NCI-H345 (cell line): ENCODE measurements at regions not wholly inside any gene's neighbourhood (a gene's known extent, or its start where the extent isn't known, plus 50 kb on each side); places are given as distances from the start of the nearest gene placed in this dataset.

ENCODE experiments used
- DNase-seq: peaks from one replicate; lab custom pipeline; 2025; lab: John Stamatoyannopoulos, UW

GRCh38 chr3:158970006-158970405 lies 168.2 kb downstream of the MFSD1 start:
- peak; percentile 4 for DNase-seq

- DNase-seq, result no peak
Measured at GRCh38 chr3:158974904-158975303, 173.1 kb downstream of the MFSD1 start.

- DNase-seq, result no peak
Measured at GRCh38 chr3:158976966-158977365, 175.1 kb downstream of the MFSD1 start.

- DNase-seq, result peak; percentile 1
Measured at GRCh38 chr3:158977497-158977896, 175.6 kb downstream of the MFSD1 start.

GRCh38 chr3:158983216-158984099 lies 181.6 kb downstream of the MFSD1 start:
- DNase-seq, result no peak

GRCh38 chr3:158991146-158991705 lies 189.4 kb downstream of the MFSD1 start:
- DNase-seq, result peak; percentile 82

GRCh38 chr3:158992463-158992862 lies 190.6 kb downstream of the MFSD1 start:
- no peak for DNase-seq

GRCh38 chr3:158994386-158994785 lies 192.5 kb downstream of the MFSD1 start:
- DNase-seq, result no peak

GRCh38 chr3:159001711-159002110 lies 199.9 kb downstream of the MFSD1 start:
- no peak for DNase-seq

- DNase-seq, result no peak
Measured at GRCh38 chr3:159005137-159005536, 203.3 kb downstream of the MFSD1 start.

- no peak for DNase-seq
Measured at GRCh38 chr3:159007331-159007730, 205.5 kb downstream of the MFSD1 start.

GRCh38 chr3:159008401-159008800 lies 206.5 kb downstream of the MFSD1 start:
- DNase-seq, result no peak

- DNase-seq, result no peak
Measured at GRCh38 chr3:159018341-159018740, 216.5 kb downstream of the MFSD1 start.

- no peak for DNase-seq
Measured at GRCh38 chr3:159025733-159026132, 223.9 kb downstream of the MFSD1 start.

GRCh38 chr3:159026510-159026909 lies 224.7 kb downstream of the MFSD1 start:
- no peak for DNase-seq

GRCh38 chr3:159028706-159029105 lies 226.9 kb downstream of the MFSD1 start:
- DNase-seq, result no peak

- no peak for DNase-seq
Measured at GRCh38 chr3:159029306-159030026, 227.6 kb downstream of the MFSD1 start.

GRCh38 chr3:159030138-159030670 lies 228.3 kb downstream of the MFSD1 start:
- peak; percentile 52 for DNase-seq

- DNase-seq, result no peak
Measured at GRCh38 chr3:159030886-159031679, 229.2 kb downstream of the MFSD1 start.

GRCh38 chr3:159032311-159032710 lies 230.5 kb downstream of the MFSD1 start:
- no peak for DNase-seq

GRCh38 chr3:159038405-159038804 lies 236.6 kb downstream of the MFSD1 start:
- no peak for DNase-seq

GRCh38 chr3:159039286-159039685 lies 237.4 kb downstream of the MFSD1 start:
- DNase-seq, result no peak
